ENCODE measurements at regions not wholly inside any gene's neighbourhood (a gene's known extent, or its start where the extent isn't known, plus 50 kb on each side); places are given as distances from the start of the nearest gene placed in this dataset.
A peak's percentile ranks its signal among the peaks of the same experiment; 100 is the strongest.

GRCh38 chr12:46671102-46671501 lies 154.7 kb downstream of the SLC38A4 start:
- H3K9me3 ChIP-seq = no peaks in the 10 kb centered on the region
- no peak for ATAC-seq
- no peaks in the 10 kb centered on the region for H3K36me3 ChIP-seq (replicated peaks in 1 of 2; ENCODE audit: insufficient read depth in 1 of 2, low read depth in 2 of 2)
- H3K4me1 ChIP-seq = peaks cover 4% of the 10 kb centered on the region
- no peak overlapping the region for H3K27ac ChIP-seq
- intact Hi-C loops (cut with DNase I) = no loop called here
- H3K27me3 ChIP-seq = no peaks in the 10 kb centered on the region
- TF ChIP-seq CTCF (IDR thresholded peaks at IDR 0.05) = no peak
- no peak for TF ChIP-seq POLR2A (IDR thresholded peaks at IDR 0.05)
- no peak for DNase-seq
- WGBS, 2 donors = 89 to 90% methylated on average over 2 of the region's 2 CpGs
- no peak overlapping the region for H3K4me3 ChIP-seq

- H3K4me3 ChIP-seq = no peak overlapping the region
- TF ChIP-seq POLR2A (IDR thresholded peaks at IDR 0.05) (no peak), CTCF (IDR thresholded peaks at IDR 0.05) (no peak)
- no peaks in the 10 kb centered on the region for H3K9me3 ChIP-seq
- no peak overlapping the region for H3K27ac ChIP-seq
- H3K27me3 ChIP-seq = no peaks in the 10 kb centered on the region
- no peaks in the 10 kb centered on the region for H3K36me3 ChIP-seq (replicated peaks in 1 of 2; ENCODE audit: insufficient read depth in 1 of 2, low read depth in 2 of 2)
- no peaks in the 10 kb centered on the region for H3K4me1 ChIP-seq
- intact Hi-C loops (cut with DNase I) = no loop called here
- ATAC-seq (no peak), DNase-seq (no peak)
- WGBS, 2 donors = 84 to 88% methylated on average over 1 of the region's 1 CpG
These were observed 155.2 kb downstream of the SLC38A4 start for GRCh38 chr12:46670636-46671035.

GRCh38 chr12:46669720-46670119 lies 156.1 kb downstream of the SLC38A4 start:
- intact Hi-C loops (cut with DNase I) = no loop called here
- TF ChIP-seq POLR2A (IDR thresholded peaks at IDR 0.05) (no peak), CTCF (IDR thresholded peaks at IDR 0.05) (no peak)
- WGBS, 2 donors = 46 to 49% methylated on average over 2 of the region's 2 CpGs
- no peaks in the 10 kb centered on the region for H3K27me3 ChIP-seq
- H3K27ac ChIP-seq = no peak overlapping the region
- H3K9me3 ChIP-seq = no peaks in the 10 kb centered on the region
- DNase-seq (no peak), ATAC-seq (no peak)
- H3K4me3 ChIP-seq = no peak overlapping the region
- no peaks in the 10 kb centered on the region for H3K36me3 ChIP-seq (replicated peaks in 1 of 2; ENCODE audit: insufficient read depth in 1 of 2, low read depth in 2 of 2)
- H3K4me1 ChIP-seq = no peaks in the 10 kb centered on the region

- Histone ChIP-seq H3K9me3 (no peaks in the 10 kb centered on the region), H3K4me3 (no peak overlapping the region), H3K27ac (no peak overlapping the region), H3K27me3 (no peaks in the 10 kb centered on the region), H3K4me1 (no peaks in the 10 kb centered on the region), H3K36me3 (replicated peaks in 1 of 2; ENCODE audit: insufficient read depth in 1 of 2, low read depth in 2 of 2) (no peaks in the 10 kb centered on the region)
- intact Hi-C loops (cut with DNase I) = no loop called here
- DNase-seq = no peak
- TF ChIP-seq POLR2A (IDR thresholded peaks at IDR 0.05) (no peak), CTCF (IDR thresholded peaks at IDR 0.05) (no peak)
- ATAC-seq = no peak
These were observed 158.2 kb downstream of the SLC38A4 start for GRCh38 chr12:46667551-46667950.

- Histone ChIP-seq H3K4me1 (peaks cover 9% of the 10 kb centered on the region), H3K9me3 (no peaks in the 10 kb centered on the region), H3K36me3 (replicated peaks in 1 of 2; ENCODE audit: insufficient read depth in 1 of 2, low read depth in 2 of 2) (no peaks in the 10 kb centered on the region), H3K27me3 (no peaks in the 10 kb centered on the region), H3K4me3 (no peak overlapping the region), H3K27ac (no peak overlapping the region)
- intact Hi-C loops (cut with DNase I) = no loop called here
- ATAC-seq (no peak), DNase-seq (peak in 1 of 4 donors; percentile 34)
- TF ChIP-seq POLR2A (IDR thresholded peaks at IDR 0.05) (no peak), CTCF (IDR thresholded peaks at IDR 0.05) (no peak)
- 28 to 42% methylated on average over 3 of the region's 3 CpGs for WGBS, 2 donors
These were observed 161.0 kb downstream of the SLC38A4 start for GRCh38 chr12:46664761-46665287.

Data from body of pancreas (tissue), 4 donors.